GM18519 (cell line): ENCODE measurements at regions not wholly inside any gene's neighbourhood (a gene's known extent, or its start where the extent isn't known, plus 50 kb on each side); places are given as distances from the start of the nearest gene placed in this dataset.
"Not testable (repeated sequence)": the region's sequence is repeated elsewhere in the genome, so short reads cannot be mapped to it uniquely, and the experiment has no call there.

Source experiments
- ATAC-seq: cut with Tn5 transposase; IDR thresholded peaks from one replicate; pipeline ENCODE4 v1.9.1; 2021; ENCODE audit warnings: mild to moderate bottlenecking, moderate library complexity; ENCODE audit not compliant: unreplicated experiment, low FRiP score

DNA sequence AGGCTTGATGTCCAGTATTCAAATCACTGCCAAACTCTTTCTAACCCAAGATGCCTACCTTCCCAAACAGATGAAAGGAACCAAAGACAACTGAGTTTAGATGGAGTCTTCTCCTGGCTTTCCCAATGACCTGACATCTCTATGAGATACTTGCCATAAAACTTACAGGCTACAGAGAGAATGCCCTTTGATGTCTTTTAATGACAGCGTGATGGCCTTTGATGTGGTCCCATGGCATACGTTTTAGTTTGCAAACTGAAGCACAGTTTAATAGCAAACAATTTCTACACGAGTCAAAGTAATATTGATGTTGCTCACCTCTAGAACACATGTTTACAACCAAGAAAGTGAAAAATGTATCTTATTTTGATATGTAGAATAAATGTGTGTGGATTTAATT, 73.2 kb downstream of the ZIC4 start:
- ATAC-seq: no peak

DNA sequence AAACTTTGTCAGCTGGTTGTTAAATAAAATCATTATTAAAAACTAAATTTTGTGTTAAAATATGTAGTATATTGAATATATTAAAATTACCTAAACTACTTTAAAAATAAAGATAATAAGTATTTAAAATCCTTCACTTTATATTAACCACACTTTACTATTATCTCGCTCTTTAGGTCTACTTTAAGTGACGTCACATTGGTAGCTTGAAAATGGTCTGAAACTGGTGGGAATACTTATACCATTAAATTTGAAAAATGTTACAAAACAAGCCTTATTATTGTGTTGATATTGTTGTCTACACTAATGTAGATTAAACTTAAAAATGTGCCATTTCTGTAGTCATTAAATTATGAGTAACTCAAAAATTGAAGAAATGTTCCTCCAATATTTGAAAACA, 77.6 kb downstream of the ZIC4 start:
- ATAC-seq: no peak

DNA sequence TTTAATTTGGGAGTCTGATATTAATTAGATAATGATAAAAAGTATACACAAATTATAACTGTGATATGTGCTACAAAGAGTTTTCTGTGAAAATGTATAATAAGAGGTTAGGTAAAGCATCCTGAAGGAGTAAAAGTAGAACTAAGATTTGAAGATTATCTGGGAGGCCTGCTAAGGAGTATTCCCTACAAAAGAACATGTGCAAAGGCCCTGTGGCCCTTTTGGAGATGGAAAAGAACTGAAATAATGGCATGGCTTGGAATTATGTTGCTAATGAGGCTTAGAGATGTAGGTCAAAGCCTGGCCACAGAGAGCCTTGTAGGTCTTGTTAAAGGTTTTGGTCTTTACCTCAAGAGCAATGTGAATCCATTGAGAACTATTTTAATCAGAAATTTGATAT, 82.0 kb downstream of the ZIC4 start:
- ATAC-seq: no peak

DNA sequence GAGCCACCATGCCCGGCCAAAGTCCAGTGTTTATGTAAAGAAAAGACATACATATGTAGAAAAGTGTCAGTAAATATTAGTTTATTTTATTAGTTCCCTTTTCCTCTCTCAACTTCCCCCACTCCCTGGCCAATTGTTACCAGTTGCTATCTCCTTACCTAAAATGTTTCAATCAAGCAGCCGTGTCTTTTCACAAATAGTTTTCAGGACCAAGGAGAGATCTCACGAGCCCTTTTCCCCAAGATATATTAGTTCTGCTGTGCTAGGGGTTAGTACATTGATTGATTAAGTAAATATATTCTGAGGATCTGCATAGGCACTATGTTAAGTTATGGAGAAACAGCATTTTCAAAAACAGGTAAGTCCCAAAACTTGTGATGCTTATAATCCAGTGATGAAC, 87.4 kb downstream of the ZIC4 start:
- no peak for ATAC-seq

DNA sequence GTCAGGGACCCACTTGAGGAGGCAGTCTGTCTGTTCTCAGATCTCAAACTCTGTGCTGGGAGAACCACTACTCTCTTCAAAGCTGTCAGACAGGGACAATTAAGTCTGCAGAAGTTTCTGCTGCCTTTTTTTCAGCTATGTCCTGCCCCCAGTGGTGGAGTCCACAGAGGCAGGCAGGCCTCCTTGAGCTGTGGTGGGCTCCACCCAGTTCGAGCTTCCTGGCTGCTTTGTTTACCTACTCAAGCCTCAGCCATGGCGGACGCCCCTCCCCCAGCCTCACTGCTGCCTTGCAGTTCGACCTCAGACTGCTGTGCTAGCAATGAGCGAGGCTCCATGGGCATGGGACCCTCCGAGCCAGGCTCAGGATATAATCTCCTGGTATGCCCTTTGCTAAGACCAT, 89.3 kb downstream of the ZIC4 start:
- not testable (repeated sequence) for ATAC-seq

DNA sequence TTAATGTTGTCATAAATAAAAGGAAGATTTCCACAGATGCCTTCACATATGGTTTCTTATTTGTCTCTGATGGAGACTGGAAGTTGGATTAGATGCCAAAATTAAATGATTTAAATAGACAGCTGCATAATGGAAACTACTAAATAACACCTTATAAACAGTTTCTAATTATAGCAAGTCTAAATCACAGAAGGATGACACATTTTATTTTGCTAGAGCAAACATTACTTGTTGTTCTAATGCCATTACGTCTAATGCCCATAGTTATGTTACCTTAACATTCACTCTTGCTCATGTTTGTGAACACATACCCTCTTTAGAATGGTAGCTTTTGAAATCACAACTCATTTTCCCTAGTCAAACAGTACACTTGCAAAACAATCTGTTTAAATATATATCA, 92.8 kb downstream of the ZIC4 start:
- ATAC-seq: no peak

DNA sequence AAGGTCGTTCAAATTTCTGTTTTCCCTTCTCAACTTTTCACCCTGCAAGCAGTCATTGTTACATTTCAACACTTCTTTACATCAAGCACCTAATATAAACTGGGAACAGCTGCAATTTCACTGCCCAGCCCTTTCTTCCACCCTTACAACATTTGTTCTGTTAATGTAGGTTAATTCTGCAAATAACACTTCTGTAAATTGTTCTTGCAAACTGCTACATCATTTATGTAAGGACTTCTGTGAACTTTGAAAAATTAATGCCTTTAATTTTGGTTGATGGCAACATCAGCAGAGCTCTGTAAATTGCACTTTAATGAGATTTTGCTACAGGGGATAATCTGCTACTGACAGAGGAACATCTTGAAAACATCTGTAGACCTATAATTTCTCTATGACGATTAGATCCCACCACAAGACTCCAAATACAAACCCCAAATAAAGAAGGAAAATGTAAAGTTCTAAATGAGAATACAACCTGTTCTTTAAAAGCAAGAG, 93.5 kb downstream of the ZIC4 start:
- no peak for ATAC-seq

DNA sequence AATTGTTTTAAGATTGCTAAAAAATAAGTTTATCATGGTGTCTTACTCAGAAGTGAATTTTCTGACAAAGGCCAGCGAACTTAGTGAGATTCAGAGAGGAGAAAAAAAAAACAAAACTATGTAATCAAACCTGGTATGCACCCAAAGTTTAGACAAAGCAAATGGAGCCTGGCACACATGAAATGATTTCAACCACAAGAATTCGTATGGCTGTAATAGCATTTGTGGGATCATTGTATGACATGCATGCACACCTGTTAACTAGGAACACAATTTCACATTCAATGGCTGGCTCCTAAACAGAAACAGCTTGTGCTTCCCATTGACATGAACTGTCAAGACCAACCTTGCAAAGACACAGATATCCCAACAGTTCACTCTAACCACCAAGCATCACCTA, 94.6 kb downstream of the ZIC4 start:
- no peak for ATAC-seq

DNA sequence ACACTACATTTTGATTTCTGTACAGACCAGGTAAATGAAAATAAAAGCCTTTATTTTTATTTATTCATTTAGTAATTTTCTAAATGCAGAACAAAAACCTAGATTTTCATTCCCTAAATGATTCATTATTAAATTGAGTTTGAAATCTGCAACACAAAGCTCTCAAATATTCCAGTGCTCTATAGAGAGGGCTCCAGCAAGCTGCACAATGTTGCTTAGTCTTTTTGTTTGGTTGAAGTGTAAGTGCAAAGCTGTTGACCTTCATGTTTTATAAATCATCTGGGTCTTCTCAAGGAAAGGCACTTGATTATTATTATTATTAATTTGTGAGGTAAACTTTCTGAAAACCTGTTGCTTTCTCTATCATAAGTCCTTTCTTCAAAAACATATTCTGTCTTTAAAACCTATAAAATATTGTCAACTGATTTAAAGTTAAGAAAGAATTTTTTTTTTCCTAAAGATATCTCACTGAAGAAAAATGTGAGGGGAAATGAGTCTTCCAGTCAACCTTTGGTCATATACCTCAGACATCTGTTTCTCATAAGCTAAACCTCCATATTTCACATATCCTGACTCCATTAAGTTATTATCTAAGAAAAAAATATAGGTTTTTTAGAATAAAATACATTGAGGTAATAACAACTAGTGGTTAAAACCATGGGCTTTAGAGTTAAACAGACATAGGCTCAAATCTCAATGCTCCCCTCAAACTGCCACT, 100.7 kb downstream of the ZIC4 start:
- no peak for ATAC-seq

DNA sequence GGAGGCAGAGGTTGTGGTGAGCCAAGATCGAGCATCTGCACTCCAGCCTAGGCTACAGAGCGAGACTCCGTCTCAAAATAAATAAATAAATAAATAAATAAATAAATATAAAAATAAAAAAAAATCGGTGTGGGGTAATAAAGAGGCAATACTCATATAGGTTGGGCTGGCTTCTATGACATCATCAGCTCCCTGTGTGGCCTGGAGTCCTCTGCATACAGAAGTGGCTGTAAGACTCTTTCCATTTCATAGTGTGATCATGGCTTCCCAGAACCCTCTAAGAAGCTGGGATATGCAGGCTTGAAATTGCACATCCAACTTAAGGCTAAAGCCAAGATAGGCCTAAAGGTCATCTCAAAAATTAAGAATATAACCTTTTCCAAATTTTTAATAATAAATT, 101.6 kb downstream of the ZIC4 start:
- no peak for ATAC-seq

DNA sequence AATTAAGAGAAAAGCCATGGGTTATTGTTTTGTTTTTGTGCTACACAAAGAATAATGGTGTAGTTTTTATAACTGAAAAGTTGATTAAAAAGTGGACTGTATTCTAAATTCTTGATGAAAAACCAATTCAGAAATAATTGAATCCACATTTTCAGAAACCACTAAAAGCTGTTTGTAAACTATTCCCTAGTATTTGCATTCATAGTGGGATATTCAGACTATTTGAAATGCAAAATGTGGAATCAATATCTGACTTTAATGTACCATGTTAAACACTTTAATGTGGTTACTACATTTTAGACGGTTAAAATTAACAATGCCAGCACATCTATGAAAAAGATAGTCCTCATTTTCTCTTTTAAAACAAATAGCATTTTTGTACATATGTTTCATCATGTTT, 104.6 kb downstream of the ZIC4 start:
- ATAC-seq: no peak

DNA sequence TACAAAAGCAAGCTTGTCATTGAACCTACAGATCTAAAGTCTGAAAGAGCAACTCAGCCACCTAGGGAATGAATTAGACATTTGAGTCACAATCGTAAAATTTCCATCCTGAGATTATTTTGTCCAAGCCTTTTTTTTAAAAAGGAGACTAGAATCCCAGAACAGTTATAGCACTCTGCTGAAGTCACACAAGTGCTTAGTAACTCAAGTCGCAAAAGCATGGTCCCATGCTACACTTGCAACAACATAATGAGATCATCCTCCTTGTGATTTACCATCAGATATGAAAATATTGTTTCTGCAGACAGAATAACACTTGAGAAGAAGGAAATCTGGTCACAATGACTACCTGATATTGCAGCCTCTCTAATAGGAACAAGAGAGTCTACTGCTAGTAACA, 106.7 kb downstream of the ZIC4 start:
- ATAC-seq: no peak

DNA sequence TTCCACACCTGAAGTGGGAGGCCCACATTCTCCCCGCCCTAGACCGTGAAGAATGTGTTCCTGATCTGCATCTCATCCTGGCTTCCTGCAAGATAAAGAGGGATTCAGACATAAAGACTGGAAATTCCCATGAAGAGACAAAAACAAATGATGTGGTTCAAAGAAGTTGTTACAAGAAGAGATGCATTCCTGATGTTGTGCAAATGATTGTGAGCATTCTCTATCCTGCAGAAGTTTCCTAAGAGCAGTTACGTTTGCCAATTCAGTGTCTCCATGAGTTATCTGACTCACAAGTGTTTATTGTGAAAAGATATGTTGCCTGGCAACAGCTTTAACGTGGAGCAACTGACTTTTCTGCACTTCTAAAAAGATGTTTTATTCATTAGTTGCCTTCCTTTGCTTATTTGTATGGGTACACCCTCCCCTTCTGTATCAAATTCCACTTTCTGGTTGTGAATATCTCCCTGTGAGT, 107.8 kb downstream of the ZIC4 start:
- no peak for ATAC-seq

DNA sequence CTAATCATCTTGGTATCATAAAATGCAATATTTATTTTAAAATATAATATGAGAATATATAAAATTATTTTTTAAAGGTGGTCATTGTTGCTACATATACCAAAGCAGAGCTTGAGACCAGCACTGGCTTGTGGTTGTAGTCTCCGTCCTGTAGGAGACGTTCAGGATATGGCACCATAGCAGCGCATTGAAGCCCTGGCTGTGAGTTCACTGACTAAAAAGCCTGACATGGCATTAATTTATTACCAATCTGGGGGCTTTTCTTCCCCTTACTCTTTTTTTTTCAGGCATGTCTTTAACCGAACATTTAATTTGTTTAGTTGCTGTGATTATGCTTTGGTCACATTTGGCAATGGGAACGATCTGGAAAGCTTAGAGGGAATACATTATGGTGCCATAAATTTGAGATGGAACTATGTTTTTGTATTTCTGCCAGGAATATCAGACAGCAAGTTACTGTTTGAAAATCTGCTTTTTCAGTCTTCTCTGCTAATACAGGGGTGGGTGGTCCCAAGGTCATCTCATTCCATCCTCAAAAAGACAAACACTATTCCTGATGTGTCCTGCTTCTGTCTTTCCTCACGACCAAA, 108.5 kb downstream of the ZIC4 start:
- no peak for ATAC-seq

DNA sequence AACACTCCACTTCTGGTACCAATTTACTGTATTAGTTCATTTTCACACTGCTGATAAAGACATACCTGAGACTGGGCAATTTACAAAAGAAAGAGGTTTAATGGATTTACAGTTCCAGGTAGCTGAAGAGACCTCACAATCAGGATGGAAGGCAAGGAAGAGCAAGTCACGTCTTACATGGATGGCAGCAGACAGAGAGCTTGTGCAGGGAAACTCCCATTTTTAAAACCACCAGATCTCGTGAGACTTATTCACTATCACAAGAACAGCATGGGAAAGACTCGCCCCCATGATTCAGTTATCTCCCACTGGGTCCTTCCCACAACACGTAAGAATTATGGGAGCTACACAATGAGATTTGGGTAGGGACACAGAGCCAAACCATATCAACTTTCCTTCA, 119.0 kb downstream of the ZIC4 start:
- not testable (repeated sequence) for ATAC-seq

DNA sequence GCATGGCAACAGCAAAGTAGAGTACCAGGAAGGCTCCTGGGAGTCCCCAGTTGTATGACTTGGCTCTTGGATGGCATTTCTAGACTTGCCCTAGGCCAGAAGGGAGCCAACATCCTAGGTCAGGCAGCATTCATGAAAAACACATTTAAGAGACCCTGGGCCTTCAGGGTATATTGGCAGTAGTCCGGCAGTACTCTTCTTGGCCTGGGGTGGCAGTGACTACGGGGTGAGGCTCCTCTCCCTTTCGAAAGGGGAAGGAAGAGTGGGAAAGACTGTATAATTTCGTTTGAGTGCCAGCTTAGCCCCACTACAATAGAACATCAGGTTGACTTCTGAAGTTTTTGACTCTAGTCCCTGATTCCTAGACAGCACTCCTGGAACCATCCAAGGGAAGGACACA, 136.4 kb downstream of the ZIC4 start:
- no peak for ATAC-seq

DNA sequence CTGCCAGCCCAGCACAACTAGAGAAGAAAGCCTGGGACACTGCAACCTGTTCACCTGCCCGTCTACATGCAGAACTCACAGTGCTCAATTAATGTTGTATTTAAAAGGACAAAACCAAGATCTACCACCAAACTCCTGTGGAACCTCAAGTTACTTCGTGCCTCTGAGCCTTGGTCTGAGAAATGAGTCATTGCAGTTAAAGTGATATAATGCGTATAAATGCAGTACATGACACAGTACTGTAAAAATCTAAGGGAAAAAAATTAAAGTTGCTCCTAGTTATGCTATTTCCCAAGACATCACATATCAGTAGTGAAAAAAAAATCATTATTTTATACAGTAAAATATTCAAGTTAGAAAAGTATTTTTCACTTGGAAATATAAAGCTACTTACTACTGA, 138.9 kb downstream of the ZIC4 start:
- no peak for ATAC-seq

DNA sequence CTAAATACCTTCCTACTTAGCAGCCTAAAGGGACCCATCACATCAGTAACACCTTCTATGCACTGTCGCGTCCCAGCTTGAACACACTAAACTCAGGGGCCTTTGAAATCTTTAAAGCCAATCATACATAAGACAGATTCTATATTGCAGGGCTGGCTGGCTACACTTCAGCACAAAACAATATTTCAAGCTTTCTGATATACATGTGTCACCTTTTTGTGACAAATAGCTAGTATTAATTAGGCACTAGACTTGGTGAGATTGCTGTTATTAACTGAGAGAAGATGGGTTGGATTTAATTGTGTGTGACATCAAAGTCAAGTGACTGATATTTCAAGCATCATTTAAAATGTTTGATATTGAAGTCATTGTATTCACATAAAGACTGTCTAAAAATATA, 148.4 kb downstream of the ZIC4 start:
- ATAC-seq: no peak

DNA sequence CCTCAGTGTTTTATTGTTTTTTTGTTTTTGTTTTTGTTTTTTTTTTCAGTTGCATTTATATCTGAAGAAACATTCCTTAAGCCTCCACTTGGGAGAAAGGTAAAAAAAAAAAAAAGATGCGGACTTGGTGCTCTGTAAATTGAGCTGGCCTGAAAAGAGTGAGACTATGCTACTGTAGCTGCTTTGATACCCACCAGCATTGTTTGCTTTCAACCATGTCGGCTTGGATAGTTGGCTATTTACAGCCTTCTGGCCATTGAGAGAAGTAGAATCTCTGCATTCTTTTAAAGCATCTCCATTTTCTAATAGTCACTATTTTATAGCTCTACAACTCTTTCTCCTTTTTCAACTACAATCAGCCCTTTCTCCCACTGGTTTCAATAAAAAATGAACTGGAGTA, 149.6 kb downstream of the ZIC4 start:
- no peak for ATAC-seq

DNA sequence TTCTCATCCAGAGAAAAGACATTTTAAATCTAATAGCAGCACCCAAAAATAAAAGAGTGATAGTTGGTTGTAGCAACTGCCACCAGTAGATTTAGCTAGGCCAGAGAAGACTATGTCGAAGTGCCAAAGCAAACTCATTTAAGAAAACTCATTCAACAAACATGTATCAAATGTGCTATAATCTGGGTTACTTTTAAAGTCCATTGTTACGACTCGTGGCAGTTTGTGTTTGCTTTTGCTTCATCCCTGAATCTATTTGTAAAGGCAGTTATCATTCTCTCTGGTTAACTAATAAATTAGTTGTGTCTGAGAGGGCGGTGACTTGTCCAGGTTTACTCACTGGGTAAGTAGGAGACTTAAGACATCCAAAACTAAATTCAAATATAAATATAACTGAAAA, 159.4 kb downstream of the ZIC4 start:
- ATAC-seq: no peak

DNA sequence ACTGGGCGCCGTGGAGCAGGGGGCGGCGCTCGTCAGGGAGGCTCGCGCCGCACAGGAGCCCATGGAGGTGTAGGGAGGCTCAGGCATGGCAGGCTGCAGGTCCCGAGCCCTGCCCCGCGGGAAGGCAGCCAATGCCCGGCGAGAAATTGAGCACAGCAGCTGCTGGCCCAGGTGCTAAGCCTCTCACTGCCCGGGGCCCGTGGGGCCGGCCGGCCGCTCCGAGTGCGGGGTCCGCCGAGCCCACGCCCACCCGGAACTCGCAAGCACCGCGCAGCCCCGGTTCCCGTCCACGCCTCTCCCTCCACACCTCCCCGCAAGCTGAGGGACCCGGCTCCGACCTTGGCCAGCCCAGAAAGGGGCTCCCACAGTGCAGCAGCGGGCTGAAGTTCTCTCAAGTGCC, 160.7 kb downstream of the ZIC4 start:
- not testable (repeated sequence) for ATAC-seq

DNA sequence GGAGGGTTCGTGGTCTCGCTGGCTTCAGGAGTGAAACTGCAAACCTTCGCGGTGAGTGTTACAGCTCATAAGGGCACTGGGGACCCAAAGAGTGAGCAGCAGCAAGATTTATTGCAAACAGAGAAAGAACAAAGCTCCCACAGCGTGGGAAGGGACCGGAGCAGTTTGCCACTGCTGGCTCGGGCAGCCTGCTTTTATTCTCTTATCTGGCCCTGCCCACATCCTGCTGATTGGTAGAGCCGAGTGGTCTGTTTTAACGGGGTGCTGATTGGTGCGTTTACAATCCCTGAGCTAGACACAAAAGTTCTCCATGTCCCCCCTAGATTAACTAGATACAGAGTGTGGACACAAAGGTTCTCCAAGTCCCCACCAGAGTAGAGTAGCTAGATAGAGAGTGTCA, 161.3 kb downstream of the ZIC4 start:
- not testable (repeated sequence) for ATAC-seq
